Ishikawa (cell line): ENCODE measurements at regions not wholly inside any gene's neighbourhood (a gene's known extent, or its start where the extent isn't known, plus 50 kb on each side); places are given as distances from the start of the nearest gene placed in this dataset.

Experiments
- CEBPB ChIP-seq: IDR thresholded peaks from 2 replicates; pipeline ENCODE4 v1.6.1; 2012
- CREB1 ChIP-seq: IDR thresholded peaks from 2 replicates; pipeline ENCODE4 v1.6.1; 2012; ENCODE audit warnings: low read depth
- EGR1 ChIP-seq: IDR thresholded peaks from 2 replicates; pipeline ENCODE4 v1.6.1; 2012
- EP300 ChIP-seq: IDR thresholded peaks from 2 replicates; pipeline ENCODE4 v1.6.1; 2012; ENCODE audit warnings: borderline replicate concordance
- FOXM1 ChIP-seq: IDR thresholded peaks from 2 replicates; pipeline ENCODE4 v1.6.1; 2012; ENCODE audit warnings: low read depth, borderline replicate concordance
- NFIC ChIP-seq: IDR thresholded peaks from 2 replicates; pipeline ENCODE4 v1.6.1; 2012
- RAD21 ChIP-seq: IDR thresholded peaks from 2 replicates; pipeline ENCODE4 v1.6.1; 2012; ENCODE audit warnings: low read depth
- TAF1 ChIP-seq: IDR thresholded peaks from 2 replicates; pipeline ENCODE4 v1.6.1; 2012; ENCODE audit warnings: low read depth, mild to moderate bottlenecking
- TCF12 ChIP-seq: IDR thresholded peaks from 2 replicates; pipeline ENCODE4 v1.6.1; 2012; ENCODE audit warnings: low read depth
- TEAD4 ChIP-seq: IDR thresholded peaks from 2 replicates; pipeline ENCODE4 v1.6.1; 2012
- YY1 ChIP-seq: IDR thresholded peaks from 2 replicates; pipeline ENCODE4 v1.6.1; 2012; ENCODE audit warnings: low read depth
- ZBTB7A ChIP-seq: IDR thresholded peaks from 2 replicates; pipeline ENCODE4 v1.6.1; 2012; ENCODE audit warnings: low read depth
- TF ChIP-seq, protein P1 (sequence below): IDR thresholded peaks from 2 replicates; pipeline ENCODE4 v1.6.1; 2012
- TF ChIP-seq, protein P2 (sequence below): IDR thresholded peaks from 2 replicates; pipeline ENCODE4 v1.6.1; 2012; ENCODE audit warnings: low read depth, mild to moderate bottlenecking
- TF ChIP-seq, protein P3 (sequence below): IDR thresholded peaks from 2 replicates; pipeline ENCODE4 v1.6.1; 2012

DNA sequence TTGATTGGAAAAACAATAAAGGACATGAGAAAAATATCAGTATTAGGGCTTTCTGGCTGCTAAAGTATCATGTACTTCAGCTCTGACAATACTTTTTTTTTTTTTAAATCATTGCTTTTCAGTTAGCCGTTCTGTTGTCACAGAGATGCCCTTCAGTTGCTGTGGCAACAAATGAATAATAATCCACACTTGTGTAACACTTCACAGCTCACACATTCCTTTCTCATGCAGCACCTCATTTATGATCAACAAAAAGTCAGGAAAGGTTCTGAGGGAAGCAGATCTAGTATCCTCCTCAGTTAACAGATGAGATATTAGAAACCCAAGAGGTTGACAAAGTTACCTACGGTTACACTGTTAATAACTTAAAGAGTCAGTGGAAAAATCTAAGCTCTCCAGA is 444.2 kb upstream of the SLIT2 start:
- no peak for TF ChIP-seq CREB1
- TF ChIP-seq ZBTB7A, result no peak
- TF ChIP-seq TCF12, result no peak
- TF ChIP-seq, protein P1, sequence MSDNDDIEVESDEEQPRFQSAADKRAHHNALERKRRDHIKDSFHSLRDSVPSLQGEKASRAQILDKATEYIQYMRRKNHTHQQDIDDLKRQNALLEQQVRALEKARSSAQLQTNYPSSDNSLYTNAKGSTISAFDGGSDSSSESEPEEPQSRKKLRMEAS, result no peak

DNA sequence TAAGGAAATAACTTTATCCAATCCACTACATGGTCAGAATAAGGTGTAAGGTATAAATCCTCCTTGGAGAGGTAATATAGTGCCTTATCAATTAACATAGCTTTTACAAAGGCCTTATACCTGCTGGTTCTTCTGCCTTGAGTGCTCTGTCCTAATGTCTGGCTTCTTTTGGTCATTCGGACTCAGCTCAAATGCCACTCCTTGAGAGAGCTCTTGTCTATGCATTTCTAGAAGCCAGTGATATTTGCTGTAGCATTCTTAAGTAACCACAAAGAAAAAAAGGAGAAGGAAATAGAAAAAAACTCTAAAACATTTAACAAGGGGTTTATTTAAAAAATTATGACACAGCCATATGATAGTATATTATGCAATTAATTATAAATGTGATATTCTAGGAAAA is 444.8 kb upstream of the SLIT2 start:
- no peak for TF ChIP-seq NFIC
- TF ChIP-seq CEBPB, result no peak
- no peak for TF ChIP-seq RAD21
- TF ChIP-seq TCF12, result no peak

DNA sequence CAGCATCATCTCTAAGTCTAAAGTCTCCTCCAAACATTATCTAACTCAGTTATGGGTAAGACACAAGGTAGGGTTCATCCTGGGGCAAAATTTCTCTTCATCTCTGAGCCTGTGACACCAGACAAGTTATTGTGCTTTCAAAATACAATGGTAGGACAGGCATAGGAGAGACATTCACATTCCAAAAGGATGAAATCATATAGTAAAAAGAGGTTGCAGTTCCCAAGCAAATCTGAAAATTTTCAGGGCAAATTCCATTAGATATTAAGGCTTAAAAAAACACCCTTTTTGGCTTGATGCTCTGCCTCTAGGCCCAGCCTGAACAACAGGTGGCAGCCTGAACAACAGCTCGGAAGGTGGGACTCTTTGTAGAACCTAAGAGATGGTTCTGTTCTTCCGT is 448.3 kb upstream of the SLIT2 start:
- no peak for TF ChIP-seq TCF12
- TF ChIP-seq, protein P1, result no peak
- TF ChIP-seq NFIC, result no peak
- TF ChIP-seq TEAD4, result no peak
- no peak for TF ChIP-seq YY1
- no peak for TF ChIP-seq CEBPB
- TF ChIP-seq, protein P2, sequence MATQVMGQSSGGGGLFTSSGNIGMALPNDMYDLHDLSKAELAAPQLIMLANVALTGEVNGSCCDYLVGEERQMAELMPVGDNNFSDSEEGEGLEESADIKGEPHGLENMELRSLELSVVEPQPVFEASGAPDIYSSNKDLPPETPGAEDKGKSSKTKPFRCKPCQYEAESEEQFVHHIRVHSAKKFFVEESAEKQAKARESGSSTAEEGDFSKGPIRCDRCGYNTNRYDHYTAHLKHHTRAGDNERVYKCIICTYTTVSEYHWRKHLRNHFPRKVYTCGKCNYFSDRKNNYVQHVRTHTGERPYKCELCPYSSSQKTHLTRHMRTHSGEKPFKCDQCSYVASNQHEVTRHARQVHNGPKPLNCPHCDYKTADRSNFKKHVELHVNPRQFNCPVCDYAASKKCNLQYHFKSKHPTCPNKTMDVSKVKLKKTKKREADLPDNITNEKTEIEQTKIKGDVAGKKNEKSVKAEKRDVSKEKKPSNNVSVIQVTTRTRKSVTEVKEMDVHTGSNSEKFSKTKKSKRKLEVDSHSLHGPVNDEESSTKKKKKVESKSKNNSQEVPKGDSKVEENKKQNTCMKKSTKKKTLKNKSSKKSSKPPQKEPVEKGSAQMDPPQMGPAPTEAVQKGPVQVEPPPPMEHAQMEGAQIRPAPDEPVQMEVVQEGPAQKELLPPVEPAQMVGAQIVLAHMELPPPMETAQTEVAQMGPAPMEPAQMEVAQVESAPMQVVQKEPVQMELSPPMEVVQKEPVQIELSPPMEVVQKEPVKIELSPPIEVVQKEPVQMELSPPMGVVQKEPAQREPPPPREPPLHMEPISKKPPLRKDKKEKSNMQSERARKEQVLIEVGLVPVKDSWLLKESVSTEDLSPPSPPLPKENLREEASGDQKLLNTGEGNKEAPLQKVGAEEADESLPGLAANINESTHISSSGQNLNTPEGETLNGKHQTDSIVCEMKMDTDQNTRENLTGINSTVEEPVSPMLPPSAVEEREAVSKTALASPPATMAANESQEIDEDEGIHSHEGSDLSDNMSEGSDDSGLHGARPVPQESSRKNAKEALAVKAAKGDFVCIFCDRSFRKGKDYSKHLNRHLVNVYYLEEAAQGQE, result no peak
- no peak for TF ChIP-seq ZBTB7A
- TF ChIP-seq, protein P3, sequence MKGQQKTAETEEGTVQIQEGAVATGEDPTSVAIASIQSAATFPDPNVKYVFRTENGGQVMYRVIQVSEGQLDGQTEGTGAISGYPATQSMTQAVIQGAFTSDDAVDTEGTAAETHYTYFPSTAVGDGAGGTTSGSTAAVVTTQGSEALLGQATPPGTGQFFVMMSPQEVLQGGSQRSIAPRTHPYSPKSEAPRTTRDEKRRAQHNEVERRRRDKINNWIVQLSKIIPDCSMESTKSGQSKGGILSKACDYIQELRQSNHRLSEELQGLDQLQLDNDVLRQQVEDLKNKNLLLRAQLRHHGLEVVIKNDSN, result no peak
- TF ChIP-seq RAD21, result no peak
- TF ChIP-seq CREB1, result no peak
- no peak for TF ChIP-seq FOXM1
- no peak for TF ChIP-seq TAF1
- TF ChIP-seq EGR1, result no peak
- TF ChIP-seq EP300, result no peak

DNA sequence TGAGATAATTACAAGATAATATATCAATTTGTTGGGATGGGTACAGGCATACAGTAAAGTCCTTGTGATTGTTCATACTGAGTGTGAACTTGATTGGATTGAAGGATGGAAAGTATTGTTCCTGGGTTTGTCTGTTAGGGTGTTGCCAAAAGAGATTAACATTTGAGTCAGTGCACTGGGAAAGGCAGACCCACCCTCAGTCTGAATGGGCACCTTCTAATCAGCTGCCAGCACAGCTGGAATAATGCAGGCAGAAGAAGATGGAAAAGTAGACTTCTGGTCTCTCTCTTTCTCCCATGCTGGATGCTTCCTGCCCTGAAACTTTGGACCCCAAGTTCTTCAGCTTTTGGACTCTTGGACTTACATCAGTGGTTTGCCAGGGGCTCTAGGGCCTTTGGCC is 457.9 kb upstream of the SLIT2 start:
- TF ChIP-seq CREB1 (no peak), NFIC (no peak), CEBPB (no peak), TCF12 (no peak), RAD21 (no peak), TAF1 (no peak), EGR1 (no peak), FOXM1 (no peak), ZBTB7A (no peak), YY1 (no peak), EP300 (no peak), TEAD4 (no peak)
- TF ChIP-seq, protein P3, result no peak
- TF ChIP-seq, protein P2, result no peak
- TF ChIP-seq, protein P1, result no peak

DNA sequence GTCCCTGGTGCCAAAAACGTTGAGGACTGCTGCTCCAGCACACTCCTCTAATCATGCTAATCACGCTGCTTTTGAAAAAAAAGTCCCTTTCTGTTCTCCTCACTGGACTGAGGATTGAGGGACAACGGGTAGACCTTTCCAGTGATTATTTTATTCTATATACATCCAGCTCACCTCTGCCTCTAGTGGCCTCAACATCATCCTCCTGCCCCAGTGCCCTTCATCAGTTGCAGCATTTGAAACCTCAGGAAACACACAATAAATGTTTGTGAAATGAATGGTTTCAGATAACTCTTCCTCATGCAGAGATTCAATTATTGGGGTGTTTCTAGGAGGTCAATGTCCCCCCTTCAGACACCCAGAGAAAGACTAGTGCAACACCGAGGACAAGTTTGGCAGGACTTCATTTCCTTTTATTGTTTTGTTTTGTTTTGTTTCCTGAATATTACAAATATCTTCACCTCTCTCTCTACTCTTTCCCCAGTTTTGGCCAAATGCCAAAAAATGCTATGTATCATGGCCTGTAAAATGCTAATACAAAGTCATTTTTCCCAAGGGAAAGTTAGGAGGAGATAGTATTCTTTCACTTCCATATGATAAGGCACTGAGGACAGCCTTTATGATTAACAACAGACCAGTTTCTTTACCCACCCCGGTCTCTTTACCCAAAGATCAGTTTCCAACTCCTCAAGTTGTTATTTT is 460.1 kb upstream of the SLIT2 start:
- TF ChIP-seq, protein P2, result no peak
- peak; percentile 83 for TF ChIP-seq NFIC
